ENCODE measurements at regions not wholly inside any gene's neighbourhood (a gene's known extent, or its start where the extent isn't known, plus 50 kb on each side); places are given as distances from the start of the nearest gene placed in this dataset.

DNA sequence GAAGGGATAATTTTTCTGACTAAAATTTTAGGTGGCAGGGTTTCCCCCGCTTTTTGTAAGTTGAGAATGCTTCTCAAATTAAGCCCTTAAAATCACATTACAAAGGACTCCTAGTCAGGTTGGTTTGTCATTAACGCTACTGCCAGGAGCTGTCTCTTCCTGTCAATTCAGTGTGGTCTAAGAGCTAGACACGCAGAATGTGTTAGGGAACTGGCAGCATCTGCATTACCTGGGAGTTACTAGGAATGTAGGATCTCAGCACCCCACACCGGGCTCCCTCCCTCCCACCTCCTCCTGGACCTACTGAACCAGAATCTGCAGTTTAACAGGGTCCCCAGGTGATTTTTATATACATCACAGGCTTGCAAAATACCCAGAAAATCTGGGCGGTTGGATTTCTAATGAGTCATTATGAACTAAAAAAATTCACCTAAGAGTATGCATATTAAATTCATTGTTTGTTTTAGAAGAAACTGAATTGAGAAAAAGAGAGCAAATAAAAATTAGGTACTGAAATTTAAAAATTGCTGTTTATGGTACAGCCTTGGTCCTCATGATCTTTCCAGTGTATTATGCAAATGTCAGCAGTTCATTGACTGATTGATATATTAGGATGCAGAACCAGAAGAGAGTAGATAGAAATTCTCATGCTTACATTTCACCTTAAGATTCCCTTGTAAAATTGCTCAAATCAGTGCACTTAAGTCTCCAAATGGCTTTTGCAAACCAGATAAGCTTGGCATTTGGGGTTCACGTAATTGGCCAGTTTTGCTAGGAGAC, 130.9 kb upstream of the ITGA6 start:
- no peak overlapping the region for H3K27ac ChIP-seq (ENCODE audit: low read depth, low read length)
- no peaks in the 10 kb centered on the region for H3K79me2 ChIP-seq (ENCODE audit: control insufficient read depth, low read length)
- H3K4me2 ChIP-seq (ENCODE audit: low read length): no peak overlapping the region
- H3K27me3 ChIP-seq (ENCODE audit: control insufficient read depth, low read length): peaks cover 20% of the 10 kb centered on the region
- TF ChIP-seq, protein P1, sequence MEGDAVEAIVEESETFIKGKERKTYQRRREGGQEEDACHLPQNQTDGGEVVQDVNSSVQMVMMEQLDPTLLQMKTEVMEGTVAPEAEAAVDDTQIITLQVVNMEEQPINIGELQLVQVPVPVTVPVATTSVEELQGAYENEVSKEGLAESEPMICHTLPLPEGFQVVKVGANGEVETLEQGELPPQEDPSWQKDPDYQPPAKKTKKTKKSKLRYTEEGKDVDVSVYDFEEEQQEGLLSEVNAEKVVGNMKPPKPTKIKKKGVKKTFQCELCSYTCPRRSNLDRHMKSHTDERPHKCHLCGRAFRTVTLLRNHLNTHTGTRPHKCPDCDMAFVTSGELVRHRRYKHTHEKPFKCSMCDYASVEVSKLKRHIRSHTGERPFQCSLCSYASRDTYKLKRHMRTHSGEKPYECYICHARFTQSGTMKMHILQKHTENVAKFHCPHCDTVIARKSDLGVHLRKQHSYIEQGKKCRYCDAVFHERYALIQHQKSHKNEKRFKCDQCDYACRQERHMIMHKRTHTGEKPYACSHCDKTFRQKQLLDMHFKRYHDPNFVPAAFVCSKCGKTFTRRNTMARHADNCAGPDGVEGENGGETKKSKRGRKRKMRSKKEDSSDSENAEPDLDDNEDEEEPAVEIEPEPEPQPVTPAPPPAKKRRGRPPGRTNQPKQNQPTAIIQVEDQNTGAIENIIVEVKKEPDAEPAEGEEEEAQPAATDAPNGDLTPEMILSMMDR (IDR thresholded peaks at IDR 0.05; ENCODE audit: low read depth, low read length, poor library complexity, severe bottlenecking): no peak
- no peak for TF ChIP-seq EZH2phosphoT487 (IDR thresholded peaks at IDR 0.05; ENCODE audit: borderline replicate concordance, low read length)
- no peaks in the 10 kb centered on the region for H3K4me1 ChIP-seq (ENCODE audit: control insufficient read depth, low read length)
- H3K9me3 ChIP-seq (ENCODE audit: control insufficient read depth, insufficient read depth, low read length): no peaks in the 10 kb centered on the region
- no peaks in the 10 kb centered on the region for H3K9me2 ChIP-seq (replicated peaks; ENCODE audit: control insufficient read depth, low read length)
- H3K36me3 ChIP-seq (ENCODE audit: control insufficient read depth, low read length): no peaks in the 10 kb centered on the region
- no peaks in the 10 kb centered on the region for H3F3A ChIP-seq (ENCODE audit: control insufficient read depth, insufficient read depth)
- no peak overlapping the region for H3K4me3 ChIP-seq (ENCODE audit: low read length)
- no peaks in the 10 kb centered on the region for H4K20me1 ChIP-seq (ENCODE audit: control insufficient read depth, insufficient read depth, low read depth, low read length)

DNA sequence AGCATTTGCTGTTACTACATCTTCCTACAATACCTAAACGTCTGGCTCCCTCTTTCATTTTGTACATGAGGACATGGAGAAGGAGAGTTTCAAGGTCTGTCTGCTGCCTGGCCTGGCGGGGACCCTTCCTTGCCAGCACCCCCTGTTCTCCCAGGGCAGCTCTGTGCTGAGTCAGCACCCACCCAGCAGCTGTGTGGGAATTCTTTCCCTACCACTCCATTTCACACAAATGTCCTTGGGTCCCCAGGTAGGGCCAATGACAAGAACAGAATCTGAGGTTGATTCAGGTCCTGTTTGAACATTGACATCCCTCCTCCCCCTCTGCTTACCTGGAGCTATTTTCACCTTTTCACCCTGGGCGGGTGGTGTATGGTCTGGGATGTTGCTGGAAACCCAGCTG, 129.9 kb upstream of the ITGA6 start:
- Histone ChIP-seq H3K4me3 (ENCODE audit: low read length) (no peak overlapping the region), H3K27ac (ENCODE audit: low read depth, low read length) (no peak overlapping the region), H4K20me1 (ENCODE audit: control insufficient read depth, insufficient read depth, low read depth, low read length) (no peaks in the 10 kb centered on the region), H3K36me3 (ENCODE audit: control insufficient read depth, low read length) (no peaks in the 10 kb centered on the region), H3F3A (ENCODE audit: control insufficient read depth, insufficient read depth) (no peaks in the 10 kb centered on the region), H3K9me2 (replicated peaks; ENCODE audit: control insufficient read depth, low read length) (no peaks in the 10 kb centered on the region), H3K79me2 (ENCODE audit: control insufficient read depth, low read length) (no peaks in the 10 kb centered on the region), H3K4me2 (ENCODE audit: low read length) (no peak overlapping the region), H3K27me3 (ENCODE audit: control insufficient read depth, low read length) (peaks cover 20% of the 10 kb centered on the region), H3K9me3 (ENCODE audit: control insufficient read depth, insufficient read depth, low read length) (no peaks in the 10 kb centered on the region), H3K4me1 (ENCODE audit: control insufficient read depth, low read length) (no peaks in the 10 kb centered on the region)
- TF ChIP-seq, protein P1 (IDR thresholded peaks at IDR 0.05; ENCODE audit: low read depth, low read length, poor library complexity, severe bottlenecking): no peak
- no peak for TF ChIP-seq EZH2phosphoT487 (IDR thresholded peaks at IDR 0.05; ENCODE audit: borderline replicate concordance, low read length)

DNA sequence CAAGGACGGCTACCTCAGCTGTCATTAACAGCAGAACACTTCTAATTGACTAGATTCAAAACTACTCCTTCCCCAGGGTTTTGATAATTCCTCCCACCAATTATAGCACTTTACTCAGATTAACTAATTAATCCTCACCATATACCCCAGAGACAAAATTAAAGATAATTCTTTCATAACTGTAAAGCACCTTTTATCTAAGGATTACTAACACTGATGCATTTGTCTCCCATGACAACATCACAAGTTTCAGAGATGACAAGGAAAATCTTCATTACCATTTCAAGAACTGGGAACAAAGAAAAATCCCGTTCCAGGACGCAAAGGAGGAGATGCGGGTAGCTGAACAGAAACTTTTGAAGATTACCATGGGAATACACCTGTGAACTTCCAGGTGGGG, 129.4 kb upstream of the ITGA6 start:
- Histone ChIP-seq H3K27me3 (ENCODE audit: control insufficient read depth, low read length) (peaks cover 20% of the 10 kb centered on the region), H3K79me2 (ENCODE audit: control insufficient read depth, low read length) (no peaks in the 10 kb centered on the region), H3F3A (ENCODE audit: control insufficient read depth, insufficient read depth) (no peaks in the 10 kb centered on the region), H3K9me2 (replicated peaks; ENCODE audit: control insufficient read depth, low read length) (no peaks in the 10 kb centered on the region), H4K20me1 (ENCODE audit: control insufficient read depth, insufficient read depth, low read depth, low read length) (no peaks in the 10 kb centered on the region), H3K9me3 (ENCODE audit: control insufficient read depth, insufficient read depth, low read length) (no peaks in the 10 kb centered on the region), H3K36me3 (ENCODE audit: control insufficient read depth, low read length) (no peaks in the 10 kb centered on the region), H3K27ac (ENCODE audit: low read depth, low read length) (no peak overlapping the region), H3K4me1 (ENCODE audit: control insufficient read depth, low read length) (no peaks in the 10 kb centered on the region), H3K4me2 (ENCODE audit: low read length) (no peak overlapping the region), H3K4me3 (ENCODE audit: low read length) (no peak overlapping the region)
- no peak for TF ChIP-seq EZH2phosphoT487 (IDR thresholded peaks at IDR 0.05; ENCODE audit: borderline replicate concordance, low read length)

DNA sequence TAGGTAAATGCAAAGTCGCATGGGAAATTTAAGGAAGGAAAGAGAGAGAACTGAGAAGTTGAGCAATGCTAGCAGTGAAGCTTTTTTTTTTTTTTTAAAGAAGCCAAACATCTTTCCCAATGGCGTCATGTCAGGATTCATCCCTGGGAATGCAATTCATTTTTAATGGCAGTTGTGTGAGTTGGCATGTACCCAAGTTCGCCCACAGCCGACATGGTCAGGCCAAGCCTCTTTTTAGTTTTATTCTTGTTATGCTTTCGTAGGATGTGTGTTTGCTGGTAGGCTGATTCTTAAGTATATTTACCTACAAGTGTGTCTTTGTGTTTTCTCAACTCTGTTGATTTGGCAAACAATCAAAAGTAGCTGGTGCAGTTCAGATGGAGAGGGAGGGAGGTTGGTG, 127.6 kb upstream of the ITGA6 start:
- H3F3A ChIP-seq (ENCODE audit: control insufficient read depth, insufficient read depth): no peaks in the 10 kb centered on the region
- no peaks in the 10 kb centered on the region for H3K36me3 ChIP-seq (ENCODE audit: control insufficient read depth, low read length)
- H4K20me1 ChIP-seq (ENCODE audit: control insufficient read depth, insufficient read depth, low read depth, low read length): no peaks in the 10 kb centered on the region
- no peak overlapping the region for H3K4me2 ChIP-seq (ENCODE audit: low read length)
- H3K9me2 ChIP-seq (replicated peaks; ENCODE audit: control insufficient read depth, low read length): no peaks in the 10 kb centered on the region
- TF ChIP-seq, protein P1 (IDR thresholded peaks at IDR 0.05; ENCODE audit: low read depth, low read length, poor library complexity, severe bottlenecking): no peak
- no peak for TF ChIP-seq EZH2phosphoT487 (IDR thresholded peaks at IDR 0.05; ENCODE audit: borderline replicate concordance, low read length)
- H3K9me3 ChIP-seq (ENCODE audit: control insufficient read depth, insufficient read depth, low read length): no peaks in the 10 kb centered on the region
- no peaks in the 10 kb centered on the region for H3K4me1 ChIP-seq (ENCODE audit: control insufficient read depth, low read length)
- no peak overlapping the region for H3K4me3 ChIP-seq (ENCODE audit: low read length)
- H3K27ac ChIP-seq (ENCODE audit: low read depth, low read length): no peak overlapping the region
- no peaks in the 10 kb centered on the region for H3K79me2 ChIP-seq (ENCODE audit: control insufficient read depth, low read length)
- peaks cover 20% of the 10 kb centered on the region for H3K27me3 ChIP-seq (ENCODE audit: control insufficient read depth, low read length)
